ENCODE measurements at regions not wholly inside any gene's neighbourhood (a gene's known extent, or its start where the extent isn't known, plus 50 kb on each side); places are given as distances from the start of the nearest gene placed in this dataset.

- Histone ChIP-seq H3K9me3 (no peaks in the 10 kb centered on the region), H3K4me1 (replicated peaks) (no peaks in the 10 kb centered on the region), H3K27ac (no peak overlapping the region), H3K4me3 (no peak overlapping the region), H3K36me3 (no peaks in the 10 kb centered on the region), H3K27me3 (replicated peaks; ENCODE audit: insufficient read depth) (no peaks in the 10 kb centered on the region)
- no peak for TF ChIP-seq POLR2A (IDR thresholded peaks at IDR 0.05)
- no peak for TF ChIP-seq POLR2AphosphoS5 (IDR thresholded peaks at IDR 0.05)
- no peak for TF ChIP-seq CTCF (IDR thresholded peaks at IDR 0.05)
- 43% methylated on average over 3 of the region's 3 CpGs for WGBS
- DNase-seq (ENCODE audit: low spot score) = no peak
- intact Hi-C loops (cut with DNase I) = loop anchor here (10.0 kb wide), 1 partner anchor 95 kb away; no protein-coding TSS in a partner anchor
Observed at GRCh38 chr6:169009628-169010027, 244.0 kb downstream of the THBS2 start.

GRCh38 chr6:169008641-169009257 lies 244.9 kb downstream of the THBS2 start:
- no peaks in the 10 kb centered on the region for H3K9me3 ChIP-seq
- H3K4me3 ChIP-seq = no peak overlapping the region
- H3K27ac ChIP-seq = no peak overlapping the region
- H3K4me1 ChIP-seq (replicated peaks) = no peaks in the 10 kb centered on the region
- H3K27me3 ChIP-seq (replicated peaks; ENCODE audit: insufficient read depth) = no peaks in the 10 kb centered on the region
- intact Hi-C loops (cut with DNase I) = loop anchor here (10.0 kb wide), 1 partner anchor 94 kb away; no protein-coding TSS in a partner anchor
- no peak for DNase-seq (ENCODE audit: low spot score)
- H3K36me3 ChIP-seq = no peaks in the 10 kb centered on the region
- WGBS = 70% methylated on average over 4 of the region's 4 CpGs
- TF ChIP-seq POLR2A (IDR thresholded peaks at IDR 0.05) (no peak), CTCF (IDR thresholded peaks at IDR 0.05) (no peak), POLR2AphosphoS5 (IDR thresholded peaks at IDR 0.05) (no peak)

- WGBS = 63% methylated on average over 8 of the region's 8 CpGs
- TF ChIP-seq POLR2AphosphoS5 (IDR thresholded peaks at IDR 0.05) = no peak
- no peak for TF ChIP-seq CTCF (IDR thresholded peaks at IDR 0.05)
- no peak for TF ChIP-seq POLR2A (IDR thresholded peaks at IDR 0.05)
- intact Hi-C loops (cut with DNase I) = loop anchor here (10.0 kb wide), 1 partner anchor 90 kb away; no protein-coding TSS in a partner anchor
Observed at GRCh38 chr6:169005166-169005565, 248.5 kb downstream of the THBS2 start.

GRCh38 chr6:169000022-169000421 lies 253.6 kb downstream of the THBS2 start:
- H3K27me3 ChIP-seq (replicated peaks; ENCODE audit: insufficient read depth) = no peaks in the 10 kb centered on the region
- DNase-seq (ENCODE audit: low spot score) = no peak
- no peak overlapping the region for H3K4me3 ChIP-seq
- H3K27ac ChIP-seq = no peak overlapping the region
- no peak for TF ChIP-seq POLR2A (IDR thresholded peaks at IDR 0.05)
- TF ChIP-seq POLR2AphosphoS5 (IDR thresholded peaks at IDR 0.05) = no peak
- no peak for TF ChIP-seq CTCF (IDR thresholded peaks at IDR 0.05)
- no peaks in the 10 kb centered on the region for H3K36me3 ChIP-seq
- 94% methylated on average over 15 of the region's 15 CpGs for WGBS
- H3K4me1 ChIP-seq (replicated peaks) = no peaks in the 10 kb centered on the region
- intact Hi-C loops (cut with DNase I) = loop anchor here (10.0 kb wide), 1 partner anchor 85 kb away; no protein-coding TSS in a partner anchor
- H3K9me3 ChIP-seq = no peaks in the 10 kb centered on the region

More at GRCh38 chr6:169005166-169005565, 248.5 kb downstream of the THBS2 start:
- Histone ChIP-seq H3K4me3 (no peak overlapping the region), H3K27ac (no peak overlapping the region), H3K36me3 (no peaks in the 10 kb centered on the region), H3K9me3 (no peaks in the 10 kb centered on the region), H3K4me1 (replicated peaks) (no peaks in the 10 kb centered on the region), H3K27me3 (replicated peaks; ENCODE audit: insufficient read depth) (no peaks in the 10 kb centered on the region)
- DNase-seq (ENCODE audit: low spot score) = no peak

- 66% methylated on average over 13 of the region's 13 CpGs for WGBS
Observed at GRCh38 chr6:168999392-168999791, 254.3 kb downstream of the THBS2 start.

More at GRCh38 chr6:168999392-168999791, 254.3 kb downstream of the THBS2 start:
- intact Hi-C loops (cut with DNase I) = no loop called here
- H3K36me3 ChIP-seq = no peaks in the 10 kb centered on the region
- no peak for DNase-seq (ENCODE audit: low spot score)
- no peaks in the 10 kb centered on the region for H3K4me1 ChIP-seq (replicated peaks)
- H3K27ac ChIP-seq = no peak overlapping the region
- TF ChIP-seq CTCF (IDR thresholded peaks at IDR 0.05) (no peak), POLR2AphosphoS5 (IDR thresholded peaks at IDR 0.05) (no peak), POLR2A (IDR thresholded peaks at IDR 0.05) (no peak)
- H3K27me3 ChIP-seq (replicated peaks; ENCODE audit: insufficient read depth) = no peaks in the 10 kb centered on the region
- H3K4me3 ChIP-seq = no peak overlapping the region
- H3K9me3 ChIP-seq = no peaks in the 10 kb centered on the region
